CD4-positive, alpha-beta T cell treated with Interleukin-4 for 4 hours (primary cell): ENCODE measurements at regions not wholly inside any gene's neighbourhood (a gene's known extent, or its start where the extent isn't known, plus 50 kb on each side); places are given as distances from the start of the nearest gene placed in this dataset.
"Not testable (repeated sequence)": the region's sequence is repeated elsewhere in the genome, so short reads cannot be mapped to it uniquely, and the experiment has no call there.

Experiments
- DNase-seq: peaks from one replicate; pipeline ENCODE4 v3.0.0-alpha.2; 2020

DNA sequence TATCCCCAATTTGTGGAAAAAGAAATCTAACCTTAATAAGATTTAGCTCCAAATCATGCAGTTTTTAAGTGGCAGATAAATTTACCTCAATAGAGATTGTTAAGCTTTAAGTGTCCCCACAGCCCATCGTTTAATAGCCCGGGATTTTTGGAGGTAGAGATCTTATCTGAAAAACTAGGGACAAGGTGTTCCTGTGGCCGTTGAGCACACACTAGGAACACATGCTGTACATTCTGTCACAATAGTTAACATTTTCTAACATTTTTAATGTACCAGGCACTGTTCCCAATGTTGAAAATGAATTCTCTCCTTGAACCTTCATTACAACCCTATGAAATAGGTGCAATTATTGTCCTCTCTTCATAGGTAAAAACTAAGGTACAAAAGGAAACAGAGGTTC lies 85.7 kb upstream of the PLD5 start:
- no peak for DNase-seq

- DNase-seq: no peak
These were observed 81.0 kb upstream of the PLD5 start for GRCh38 chr1:242605521-242605920.

DNA sequence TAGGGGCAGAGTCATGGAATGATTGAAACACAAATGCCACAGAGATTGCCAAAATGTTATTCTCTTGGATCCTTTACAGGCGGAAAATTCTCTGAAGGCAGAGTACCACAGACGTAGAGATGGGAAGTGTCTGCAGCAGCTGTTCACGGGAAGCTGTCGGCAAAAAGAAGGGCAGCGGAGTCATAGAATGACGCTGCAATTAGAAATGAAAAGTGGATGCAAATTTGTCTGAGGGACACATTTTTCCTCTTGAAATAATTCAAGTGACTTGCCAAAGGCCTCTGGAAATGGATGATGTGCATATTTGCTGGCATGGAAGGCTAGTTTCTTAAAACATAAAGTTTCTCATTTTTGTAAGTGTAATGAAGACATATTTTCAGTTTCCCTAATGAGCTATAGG lies 77.5 kb upstream of the PLD5 start:
- no peak for DNase-seq

GRCh38 chr1:242593756-242594155 lies 69.3 kb upstream of the PLD5 start:
- DNase-seq: not testable (repeated sequence)

- DNase-seq: no peak
These were observed 61.8 kb upstream of the PLD5 start for GRCh38 chr1:242586360-242586680.

- no peak for DNase-seq
These were observed 61.3 kb upstream of the PLD5 start for GRCh38 chr1:242585616-242586359.

GRCh38 chr1:242582669-242583068 lies 58.2 kb upstream of the PLD5 start:
- no peak for DNase-seq

DNA sequence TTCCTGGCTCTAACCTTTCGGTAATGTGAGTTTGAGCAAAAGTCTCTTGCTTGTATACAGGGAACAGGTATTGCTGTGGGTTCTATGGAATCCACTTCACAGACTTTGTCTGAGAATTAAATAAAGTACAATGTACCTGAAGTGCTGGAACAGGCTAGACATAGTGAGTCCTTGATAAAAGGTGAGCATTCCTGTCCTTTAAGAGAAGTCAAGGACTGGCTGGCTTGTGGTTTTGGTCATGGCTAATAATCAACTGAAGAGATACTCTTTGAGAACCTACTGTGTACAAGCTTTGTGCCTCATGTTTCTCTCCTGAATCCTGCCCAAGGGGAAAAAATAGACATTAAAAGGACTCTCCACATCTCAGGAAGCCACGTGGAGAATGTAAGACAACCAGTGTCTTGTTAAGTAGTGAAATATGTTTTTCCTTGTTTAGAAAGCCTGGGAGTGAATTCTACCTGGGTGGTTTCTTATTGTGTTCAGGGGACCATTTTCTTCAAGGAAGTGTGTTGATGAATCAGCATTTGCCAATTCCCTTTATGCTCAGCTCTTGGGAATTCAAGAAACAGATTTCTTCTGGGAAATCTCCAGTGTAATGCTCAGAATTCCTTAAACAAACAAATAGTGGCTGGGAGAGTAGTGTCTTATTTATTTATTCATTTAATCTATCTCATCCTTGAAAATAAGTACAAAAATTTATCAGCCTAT lies 55.2 kb upstream of the PLD5 start:
- DNase-seq: no peak
